Fibroblast of villous mesenchyme (primary cell): ENCODE measurements at regions not wholly inside any gene's neighbourhood (a gene's known extent, or its start where the extent isn't known, plus 50 kb on each side); places are given as distances from the start of the nearest gene placed in this dataset.

Experiments
- DNase-seq: peaks from one replicate; pipeline ENCODE4 v3.0.0-alpha.2; 2010; ENCODE audit warnings: low read depth
- H3K4me3 ChIP-seq: 2 replicates; pipeline ENCODE4 v1.5.1; 2011; ENCODE audit warnings: low read depth, mild to moderate bottlenecking, low read length
- CTCF ChIP-seq: IDR thresholded peaks from 2 replicates; pipeline ENCODE4 v1.5.1; 2012; ENCODE audit warnings: low read depth, mild to moderate bottlenecking, low read length; ENCODE audit not compliant: insufficient read depth

- TF ChIP-seq CTCF = no peak
- no peak for DNase-seq
- no peak overlapping the region for H3K4me3 ChIP-seq
Measured at GRCh38 chr1:5812295-5812694, 179.9 kb downstream of the NPHP4 start.

GRCh38 chr1:5811419-5811818 is 180.8 kb downstream of the NPHP4 start:
- TF ChIP-seq CTCF = no peak
- DNase-seq = no peak
- no peak overlapping the region for H3K4me3 ChIP-seq

GRCh38 chr1:5810553-5811270 is 181.5 kb downstream of the NPHP4 start:
- no peak overlapping the region for H3K4me3 ChIP-seq
- no peak for DNase-seq
- no peak for TF ChIP-seq CTCF

GRCh38 chr1:5810131-5810530 is 182.1 kb downstream of the NPHP4 start:
- no peak for TF ChIP-seq CTCF
- no peak overlapping the region for H3K4me3 ChIP-seq
- no peak for DNase-seq

- H3K4me3 ChIP-seq = no peak overlapping the region
- DNase-seq = no peak
- no peak for TF ChIP-seq CTCF
Measured at GRCh38 chr1:5809207-5809788, 182.9 kb downstream of the NPHP4 start.

- no peak overlapping the region for H3K4me3 ChIP-seq
- no peak for TF ChIP-seq CTCF
- DNase-seq = no peak
Measured at GRCh38 chr1:5803851-5804250, 188.4 kb downstream of the NPHP4 start.
